Panc1 (cell line): ENCODE measurements at regions not wholly inside any gene's neighbourhood (a gene's known extent, or its start where the extent isn't known, plus 50 kb on each side); places are given as distances from the start of the nearest gene placed in this dataset.

Source experiments
- ATAC-seq: fragments of 200-7000 bp; cut with Tn5 transposase; 2 replicates; pipeline ENCODE4 v1.9.1; 2020; ENCODE audit warnings: mild to moderate bottlenecking, moderate library complexity
- BruUV-seq: library from RNA; stranded (reverse); fragments of 400-500 nt; replicated peaks from 2 replicates; lab custom pipeline; 2021; lab: Mats Ljungman, UMichigan
- CTCF ChIA-PET: fragments of 300-600 bp; sonication (Branson Sonifier 250); formaldehyde crosslinking; loops from one replicate; lab custom pipeline; 2022; ENCODE audit warnings: antibody characterized with exemption; lab: Charles Lee
- POLR2A ChIA-PET: fragments of 300-600 bp; sonication (Branson Sonifier 250); formaldehyde crosslinking; loops from one replicate; lab custom pipeline; 2022; ENCODE audit warnings: antibody characterized with exemption; lab: Charles Lee
- DNase-seq: peaks from one replicate; pipeline ENCODE4 v3.0.0-alpha.2; 2010; ENCODE audit warnings: low read depth, low spot score
- H3K27ac ChIP-seq: 2 replicates; pipeline ENCODE4 v1.5.1; 2011; ENCODE audit warnings: mild to moderate bottlenecking, low read length, inconsistent platforms
- H3K27me3 ChIP-seq: fragments of 200-500 bp; sonication (Bioruptor generic); 2 replicates; pipeline ENCODE4 v1.6.0; 2014; ENCODE audit warnings: low read length, inconsistent platforms; ENCODE audit not compliant: control insufficient read depth, insufficient read depth
- H3K36me3 ChIP-seq: fragments of 200-500 bp; sonication (Bioruptor generic); 2 replicates; pipeline ENCODE4 v1.5.1; 2014; ENCODE audit warnings: inconsistent platforms, mild to moderate bottlenecking, low read length, moderate library complexity; ENCODE audit not compliant: control insufficient read depth, insufficient read depth
- H3K4me1 ChIP-seq: 2 replicates; pipeline ENCODE4 v1.5.1; 2011; ENCODE audit warnings: inconsistent platforms, mild to moderate bottlenecking, low read length, moderate library complexity; ENCODE audit not compliant: control insufficient read depth, insufficient read depth
- H3K4me3 ChIP-seq, 2 experiments: 2 replicates each; pipeline ENCODE4 v1.5.1; 2011 to 2012; ENCODE audit warnings: low read depth in 2 of 2, low read length in 2 of 2, mild to moderate bottlenecking in 2 of 2, inconsistent platforms in 1 of 2, moderate library complexity in 1 of 2
- H3K9me3 ChIP-seq: fragments of 200-500 bp; sonication (Bioruptor generic); 2 replicates; pipeline ENCODE4 v1.5.1; 2014; ENCODE audit warnings: low read depth, mild to moderate bottlenecking, inconsistent platforms, low read length, moderate library complexity; ENCODE audit not compliant: control insufficient read depth, insufficient read depth
- CTCF ChIP-seq: fragments of 450-650 bp; IDR thresholded peaks from 2 replicates; pipeline ENCODE4 v1.5.1; 2017; ENCODE audit warnings: mild to moderate bottlenecking
- POLR2AphosphoS5 ChIP-seq: IDR thresholded peaks from 2 replicates; pipeline ENCODE4 v1.6.1; 2012; ENCODE audit warnings: mild to moderate bottlenecking, low read depth, low read length, moderate library complexity
- REST ChIP-seq, 2 experiments: IDR thresholded peaks; 2 replicates each; pipeline ENCODE4 v1.6.1; 2011 to 2012; ENCODE audit warnings: low read depth in 2 of 2, control low read depth in 1 of 2, low read length in 1 of 2, mild to moderate bottlenecking in 1 of 2, moderate library complexity in 1 of 2; ENCODE audit not compliant: insufficient read depth in 1 of 2
- SIN3A ChIP-seq: IDR thresholded peaks from 2 replicates; pipeline ENCODE4 v1.6.1; 2012; ENCODE audit warnings: low read depth, mild to moderate bottlenecking, low read length, moderate library complexity, borderline replicate concordance; ENCODE audit not compliant: insufficient read depth
- TCF7L2 ChIP-seq: IDR thresholded peaks from 2 replicates; pipeline ENCODE4 v1.6.1; 2011; ENCODE audit warnings: mild to moderate bottlenecking, low read depth, low read length, inconsistent platforms
- in situ Hi-C: cut with HindIII; loops from 2 replicates; pipeline ENCODE4 v1.10.0; 2016; ENCODE audit warnings: low sequenced_read_pairs, low pct_unique_long_range_greater_than_20kb
- intact Hi-C: fragments of 100-400 bp; cut with micrococcal nuclease; formaldehyde crosslinking; loops from one replicate; pipeline ENCODE4 v1.10.0; 2022; ENCODE audit not compliant: unreplicated experiment

GRCh38 chr3:87855211-87855610 lies 203.6 kb downstream of the CGGBP1 start:
- intact Hi-C loops (no loop called here), in situ Hi-C loops (no loop called here)
- ChIA-PET POLR2A (no interaction called here), CTCF (no interaction called here)
- no peaks in the 10 kb centered on the region for H3K27me3 ChIP-seq
- DNase-seq, result no peak
- no peak overlapping the region for H3K27ac ChIP-seq
- H3K4me3 ChIP-seq, result no peak overlapping the region
- no TSS peak for BruUV-seq
- no peaks in the 10 kb centered on the region for H3K4me1 ChIP-seq
- no peak for ATAC-seq
- no peaks in the 10 kb centered on the region for H3K36me3 ChIP-seq
- H3K9me3 ChIP-seq, result no peaks in the 10 kb centered on the region
- no peak for TF ChIP-seq CTCF
- no peak for TF ChIP-seq TCF7L2
- no peak for TF ChIP-seq SIN3A
- TF ChIP-seq REST (IDR thresholded peaks at IDR 0.05; ENCODE audit: insufficient read depth in 1 of 2, low read depth in 2 of 2, low read length in 1 of 2), result no peak
- TF ChIP-seq POLR2AphosphoS5, result no peak

- ChIA-PET POLR2A (no interaction called here), CTCF (no interaction called here)
- ATAC-seq (no peak), DNase-seq (no peak)
- intact Hi-C loops, result no loop called here
- H3K36me3 ChIP-seq, result no peaks in the 10 kb centered on the region
- H3K27ac ChIP-seq, result no peak overlapping the region
- no peaks in the 10 kb centered on the region for H3K4me1 ChIP-seq
- no peak overlapping the region for H3K4me3 ChIP-seq
- H3K9me3 ChIP-seq, result no peaks in the 10 kb centered on the region
- no peaks in the 10 kb centered on the region for H3K27me3 ChIP-seq
- BruUV-seq, result no TSS peak
- TF ChIP-seq POLR2AphosphoS5 (no peak), REST (IDR thresholded peaks at IDR 0.05; ENCODE audit: insufficient read depth in 1 of 2, low read depth in 2 of 2, low read length in 1 of 2) (no peak), CTCF (no peak), TCF7L2 (no peak), SIN3A (no peak)
- in situ Hi-C loops, result no loop called here
Measured at GRCh38 chr3:87848003-87848402, 210.8 kb downstream of the CGGBP1 start.
